Inflammatory macrophage (primary cell): ENCODE measurements at regions not wholly inside any gene's neighbourhood (a gene's known extent, or its start where the extent isn't known, plus 50 kb on each side); places are given as distances from the start of the nearest gene placed in this dataset.
"Not testable (repeated sequence)": the region's sequence is repeated elsewhere in the genome, so short reads cannot be mapped to it uniquely, and the experiment has no call there.

ENCODE experiments used
- DNase-seq, 2 donors: peaks; one replicate each; pipeline ENCODE4 v3.0.0-alpha.2; 2020 to 2022

- no peak for DNase-seq
Measured at GRCh38 chr9:22997923-22998322, 551.3 kb downstream of the DMRTA1 start.

- no peak for DNase-seq
Measured at GRCh38 chr9:23005156-23005555, 558.5 kb downstream of the DMRTA1 start.

GRCh38 chr9:23006127-23006526 lies 559.5 kb downstream of the DMRTA1 start:
- DNase-seq, result no peak

GRCh38 chr9:23011669-23012068 lies 565.0 kb downstream of the DMRTA1 start:
- no peak for DNase-seq

GRCh38 chr9:23015557-23015956 lies 568.9 kb downstream of the DMRTA1 start:
- no peak for DNase-seq

DNA sequence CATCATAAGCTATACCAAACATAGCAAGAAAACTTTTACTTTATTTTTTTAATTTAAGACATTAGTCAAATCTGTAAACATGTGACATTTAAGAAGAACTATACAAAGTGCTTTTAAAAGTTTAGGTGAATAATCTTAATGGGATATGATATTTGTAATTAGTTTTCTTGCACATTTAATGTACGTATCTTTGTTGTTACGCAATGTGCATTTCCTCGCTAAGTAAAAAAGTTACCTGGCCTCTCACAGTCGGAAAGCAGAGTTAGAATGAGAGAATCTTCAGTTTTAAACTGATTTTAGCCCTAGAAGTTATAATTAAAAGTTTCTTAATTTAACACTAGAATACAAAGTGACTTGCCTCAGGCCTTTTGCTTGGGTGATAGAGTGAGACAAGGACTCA lies 589.8 kb downstream of the DMRTA1 start:
- no peak for DNase-seq

DNA sequence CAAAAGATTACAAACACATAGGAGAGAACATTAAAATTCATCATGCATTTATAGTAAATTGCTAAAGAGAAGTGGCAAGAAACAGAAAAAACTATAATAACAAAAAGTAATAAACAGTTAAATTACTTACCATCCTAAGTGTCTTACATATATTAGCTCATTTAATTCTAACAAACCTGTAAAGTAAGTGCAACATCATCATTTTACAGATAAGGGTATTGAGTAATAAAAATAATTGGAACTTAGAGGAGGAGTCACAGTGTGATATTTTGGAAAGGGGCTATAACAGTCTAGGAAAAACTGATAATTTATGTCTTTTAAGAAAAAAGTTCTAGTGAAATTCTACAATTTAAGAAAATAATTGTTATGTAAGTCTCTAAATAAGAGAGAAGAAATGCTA lies 592.8 kb downstream of the DMRTA1 start:
- DNase-seq, result no peak

- DNase-seq, result no peak
Measured at GRCh38 chr9:23041466-23041865, 594.8 kb downstream of the DMRTA1 start.

DNA sequence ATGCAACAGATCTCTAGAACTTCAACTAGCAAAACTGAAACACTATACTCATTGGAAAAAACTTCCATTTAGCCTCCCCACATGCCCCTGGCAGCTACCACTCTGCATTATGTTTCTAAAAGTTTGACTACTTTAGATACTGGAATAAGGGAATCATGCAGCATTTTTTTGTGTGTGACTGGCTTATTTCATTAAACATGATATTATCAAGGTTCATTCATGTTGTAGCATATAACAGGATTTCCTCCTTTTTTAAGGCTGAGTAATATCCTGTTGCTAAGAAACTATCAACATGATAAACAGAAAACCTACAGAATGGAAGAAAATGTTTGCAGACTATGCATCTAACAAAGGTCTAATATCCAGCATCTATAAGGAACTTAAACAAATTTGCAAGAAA lies 597.9 kb downstream of the DMRTA1 start:
- DNase-seq, result no peak

- not testable (repeated sequence) for DNase-seq
Measured at GRCh38 chr9:23046026-23046425, 599.4 kb downstream of the DMRTA1 start.

DNA sequence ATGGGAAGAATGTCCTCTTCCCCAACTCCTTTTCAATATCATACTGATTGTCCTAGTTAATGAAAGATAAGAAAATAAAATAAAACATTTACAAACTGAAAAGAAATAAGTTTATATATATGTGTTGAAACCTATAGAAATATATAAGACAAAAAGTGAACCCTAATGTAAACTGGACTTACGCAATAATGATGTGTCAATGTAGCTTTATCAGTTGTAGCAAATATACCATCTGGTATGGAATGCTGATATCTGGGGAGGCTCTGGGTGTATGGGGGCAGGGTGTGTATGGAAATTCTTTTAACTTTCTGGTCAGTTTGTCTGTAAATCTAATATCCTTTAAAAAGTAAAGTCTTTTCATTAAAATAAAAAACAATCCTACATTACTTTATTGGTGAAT lies 603.9 kb downstream of the DMRTA1 start:
- DNase-seq, result no peak

DNA sequence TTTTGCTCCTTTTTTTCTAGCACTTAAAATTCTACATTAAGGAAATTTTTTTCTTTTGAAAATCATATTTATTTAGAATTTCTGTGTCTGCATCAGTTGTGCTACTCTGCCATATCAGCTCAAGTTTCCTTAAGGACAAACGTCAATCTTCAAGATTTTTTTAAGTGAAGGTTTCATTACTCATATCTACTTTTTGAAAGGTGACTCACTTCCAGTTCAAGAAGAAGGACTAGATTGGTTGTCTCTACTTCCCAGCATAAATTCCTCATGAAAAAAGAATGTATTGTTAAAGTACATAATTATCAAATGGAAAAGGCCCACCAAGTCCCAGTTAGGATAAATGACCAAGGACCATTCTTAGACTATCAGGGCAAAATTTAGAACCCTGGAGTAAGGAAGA lies 626.5 kb downstream of the DMRTA1 start:
- no peak for DNase-seq

DNA sequence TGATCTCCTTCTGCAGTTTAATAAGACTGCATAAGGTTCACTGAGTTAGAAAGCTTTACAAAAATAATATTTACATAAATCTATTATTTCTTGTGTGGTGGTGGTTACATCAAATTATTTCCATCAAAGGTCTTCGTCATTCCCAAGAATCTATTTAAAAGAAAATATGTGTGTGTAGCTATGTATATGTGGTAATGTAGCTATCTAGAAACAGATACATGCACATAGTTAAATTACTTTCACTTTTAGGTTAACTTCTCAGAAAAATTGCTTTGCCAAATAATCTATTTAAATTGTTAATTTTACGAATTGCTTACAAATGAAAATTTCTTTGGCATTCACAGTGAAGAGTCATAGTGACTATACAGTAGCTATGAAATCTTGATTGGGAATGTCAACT lies 633.2 kb downstream of the DMRTA1 start:
- no peak for DNase-seq

GRCh38 chr9:23081377-23081776 lies 634.8 kb downstream of the DMRTA1 start:
- DNase-seq, result no peak

DNA sequence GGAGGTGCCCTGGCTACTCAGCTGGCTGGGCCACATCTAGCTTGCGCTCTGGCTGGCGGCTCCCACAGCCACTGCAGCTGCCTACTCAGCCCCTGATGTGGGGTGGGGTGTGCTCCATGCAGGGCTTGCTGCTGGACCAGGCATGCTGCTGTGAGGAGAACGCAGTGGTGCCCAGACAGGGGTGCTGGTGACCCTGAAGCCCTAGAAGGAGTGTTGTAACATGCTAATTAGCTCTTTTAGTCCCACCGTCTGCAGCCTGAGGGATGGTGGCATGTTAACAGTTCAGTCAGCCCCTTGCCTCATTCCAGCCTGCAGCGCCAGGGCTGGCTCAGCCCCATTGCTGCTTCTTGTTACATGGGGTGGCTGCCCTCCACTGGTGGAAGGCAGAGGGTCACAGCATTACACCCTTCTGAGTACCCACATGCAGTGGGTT lies 642.3 kb downstream of the DMRTA1 start:
- DNase-seq, result no peak

- DNase-seq, result no peak
Measured at GRCh38 chr9:23117616-23118015, 671.0 kb downstream of the DMRTA1 start.

DNA sequence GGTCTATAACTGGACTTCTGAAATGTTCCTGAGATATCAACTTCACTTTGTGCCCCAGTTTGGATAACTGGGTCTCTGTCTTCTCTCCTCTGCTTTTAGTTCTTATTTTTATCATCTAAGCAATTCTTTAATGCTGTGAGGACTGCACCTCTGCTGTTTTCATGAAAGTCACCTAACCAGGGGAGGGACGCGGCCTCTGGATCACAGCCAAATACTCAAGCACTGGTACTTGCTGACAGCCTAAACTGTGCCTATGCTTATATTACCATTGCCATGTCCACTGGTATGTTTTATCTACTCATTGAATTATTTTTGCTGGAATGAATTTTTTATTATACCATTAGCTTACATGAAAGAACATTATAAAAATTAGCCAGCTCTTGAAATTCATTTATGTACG lies 674.0 kb downstream of the DMRTA1 start:
- DNase-seq, result no peak

DNA sequence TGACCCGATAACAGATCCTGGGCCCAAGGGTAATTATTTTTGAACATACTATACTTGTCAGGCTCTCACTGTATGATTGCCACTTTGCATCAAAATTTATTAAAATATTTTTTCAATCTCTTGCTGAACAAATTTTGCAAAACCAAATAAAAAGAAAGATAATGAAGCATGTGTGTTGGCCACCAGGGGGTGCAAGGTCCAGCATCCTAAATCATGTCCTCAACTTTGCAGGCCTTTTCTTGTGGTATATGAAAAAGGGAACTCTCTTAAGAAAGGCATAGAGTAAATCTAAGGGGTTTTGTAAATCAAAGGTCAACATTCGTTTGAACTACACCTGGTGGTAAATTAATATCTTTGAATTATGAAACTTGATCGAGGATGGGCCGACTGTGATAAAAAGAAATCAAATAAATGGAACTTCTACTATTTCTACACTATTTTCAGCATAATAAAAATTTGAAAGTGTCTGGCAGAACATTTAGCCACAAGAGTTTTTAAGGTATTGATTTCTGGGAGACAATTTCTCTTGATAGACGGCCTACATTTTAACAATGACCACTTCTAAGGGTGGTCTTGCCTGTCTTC lies 676.5 kb downstream of the DMRTA1 start:
- peak; percentile 24 to 26 for DNase-seq

- no peak for DNase-seq
Measured at GRCh38 chr9:23145467-23145866, 680.6 kb downstream of the ELAVL2 start.

- no peak for DNase-seq
Measured at GRCh38 chr9:23153058-23153457, 673.0 kb downstream of the ELAVL2 start.

DNA sequence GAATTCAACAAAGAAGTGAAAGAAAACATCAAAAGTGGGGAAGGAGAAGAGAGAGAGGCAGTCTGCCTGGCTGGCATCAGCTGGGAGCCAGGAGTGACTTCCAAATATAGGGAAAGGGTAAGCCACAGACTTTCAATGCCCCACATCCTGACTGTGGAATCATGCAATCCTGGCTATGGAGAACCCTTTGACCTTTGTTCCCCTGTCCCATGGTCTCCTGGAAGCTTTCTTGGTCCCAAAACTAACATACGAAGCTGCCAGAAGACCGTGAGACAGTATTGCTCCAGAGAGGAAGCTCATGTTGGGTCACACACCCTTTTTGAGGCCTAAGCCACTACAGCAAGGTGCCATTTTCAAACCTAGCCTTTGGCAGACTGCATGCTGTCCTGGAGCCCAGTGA lies 665.5 kb downstream of the ELAVL2 start:
- DNase-seq, result no peak

DNA sequence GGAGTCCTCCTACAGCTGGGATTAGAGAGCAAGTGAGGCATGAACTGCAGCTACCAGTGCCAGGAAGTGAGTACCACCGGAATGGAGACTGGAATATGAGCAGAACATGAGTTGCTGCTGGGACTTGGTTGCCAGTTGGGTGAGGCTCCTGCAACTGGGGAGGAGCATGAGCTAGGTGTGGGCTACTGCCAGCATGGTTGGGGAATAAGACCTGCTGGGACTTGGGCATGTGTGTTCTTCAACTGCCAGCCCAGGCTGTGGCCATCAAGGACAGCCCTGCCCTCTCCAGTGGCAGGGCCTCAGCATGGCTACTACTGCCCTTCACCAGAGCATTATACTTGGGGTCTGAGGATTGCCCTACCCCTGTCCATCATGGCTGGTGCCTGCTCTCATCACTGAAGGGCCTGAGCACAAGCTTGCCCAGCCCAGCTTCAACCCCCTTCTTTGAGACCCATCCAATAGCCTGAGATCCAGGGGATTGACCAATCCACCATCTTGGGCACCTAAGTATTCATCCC lies 665.0 kb downstream of the ELAVL2 start:
- DNase-seq, result no peak

- no peak for DNase-seq
Measured at GRCh38 chr9:23162789-23163188, 663.3 kb downstream of the ELAVL2 start.

- no peak for DNase-seq
Measured at GRCh38 chr9:23171479-23171878, 654.6 kb downstream of the ELAVL2 start.

- no peak for DNase-seq
Measured at GRCh38 chr9:23172206-23172605, 653.8 kb downstream of the ELAVL2 start.
